ENCODE measurements at regions not wholly inside any gene's neighbourhood (a gene's known extent, or its start where the extent isn't known, plus 50 kb on each side); places are given as distances from the start of the nearest gene placed in this dataset.

GRCh38 chr17:71145486-71145885 is 975.3 kb upstream of the SOX9 start:
- intact Hi-C loops (cut with DNase I; ENCODE audit: low total_unique reads): no loop called here
- WGBS, 2 donors: 82 to 88% methylated on average over 3 of the region's 3 CpGs

GRCh38 chr17:71147906-71148305 is 972.9 kb upstream of the SOX9 start:
- no peak overlapping the region for H3K4me3 ChIP-seq (ENCODE audit: low read depth, poor library complexity, severe bottlenecking)
- TF ChIP-seq POLR2A (IDR thresholded peaks at IDR 0.05) (no peak), CTCF (IDR thresholded peaks at IDR 0.05) (no peak)
- DNase-seq (ENCODE audit: low spot score in 2 of 2): no peak
- 76 to 79% methylated on average over 10 of the region's 10 CpGs for WGBS, 2 donors
- intact Hi-C loops (cut with DNase I; ENCODE audit: low total_unique reads): no loop called here

More at GRCh38 chr17:71145486-71145885, 975.3 kb upstream of the SOX9 start:
- H3K4me3 ChIP-seq (ENCODE audit: low read depth, poor library complexity, severe bottlenecking): no peak overlapping the region
- no peak for DNase-seq (ENCODE audit: low spot score in 2 of 2)
- TF ChIP-seq POLR2A (IDR thresholded peaks at IDR 0.05): no peak
- no peak for TF ChIP-seq CTCF (IDR thresholded peaks at IDR 0.05)

GRCh38 chr17:71149607-71150006 is 971.2 kb upstream of the SOX9 start:
- WGBS, 2 donors: 65 to 66% methylated on average over 3 of the region's 3 CpGs

GRCh38 chr17:71157297-71157696 is 963.5 kb upstream of the SOX9 start:
- DNase-seq (ENCODE audit: low spot score in 2 of 2): no peak
- intact Hi-C loops (cut with DNase I; ENCODE audit: low total_unique reads): no loop called here
- WGBS, 2 donors: 74 to 78% methylated on average over 2 of the region's 2 CpGs
- TF ChIP-seq POLR2A (IDR thresholded peaks at IDR 0.05): no peak
- no peak for TF ChIP-seq CTCF (IDR thresholded peaks at IDR 0.05)
- no peak overlapping the region for H3K4me3 ChIP-seq (ENCODE audit: low read depth, poor library complexity, severe bottlenecking)

More at GRCh38 chr17:71149607-71150006, 971.2 kb upstream of the SOX9 start:
- intact Hi-C loops (cut with DNase I; ENCODE audit: low total_unique reads): no loop called here
- H3K4me3 ChIP-seq (ENCODE audit: low read depth, poor library complexity, severe bottlenecking): no peak overlapping the region
- TF ChIP-seq CTCF (IDR thresholded peaks at IDR 0.05) (no peak), POLR2A (IDR thresholded peaks at IDR 0.05) (no peak)
- no peak for DNase-seq (ENCODE audit: low spot score in 2 of 2)

GRCh38 chr17:71158437-71158836 is 962.4 kb upstream of the SOX9 start:
- intact Hi-C loops (cut with DNase I; ENCODE audit: low total_unique reads): no loop called here
- TF ChIP-seq CTCF (IDR thresholded peaks at IDR 0.05) (no peak), POLR2A (IDR thresholded peaks at IDR 0.05) (no peak)
- no peak for DNase-seq (ENCODE audit: low spot score in 2 of 2)
- WGBS, 2 donors: 74 to 80% methylated on average over 4 of the region's 4 CpGs
- H3K4me3 ChIP-seq (ENCODE audit: low read depth, poor library complexity, severe bottlenecking): no peak overlapping the region

GRCh38 chr17:71163121-71163812 is 957.6 kb upstream of the SOX9 start:
- H3K4me3 ChIP-seq (ENCODE audit: low read depth, poor library complexity, severe bottlenecking): no peak overlapping the region
- no peak for TF ChIP-seq POLR2A (IDR thresholded peaks at IDR 0.05)
- TF ChIP-seq CTCF (IDR thresholded peaks at IDR 0.05): no peak
- WGBS, 2 donors: 78 to 81% methylated on average over 6 of the region's 6 CpGs
- DNase-seq (ENCODE audit: low spot score in 2 of 2): no peak
- intact Hi-C loops (cut with DNase I; ENCODE audit: low total_unique reads): no loop called here
